ENCODE measurements at regions not wholly inside any gene's neighbourhood (a gene's known extent, or its start where the extent isn't known, plus 50 kb on each side); places are given as distances from the start of the nearest gene placed in this dataset.
"Not testable (repeated sequence)": the region's sequence is repeated elsewhere in the genome, so short reads cannot be mapped to it uniquely, and the experiment has no call there.

DNA sequence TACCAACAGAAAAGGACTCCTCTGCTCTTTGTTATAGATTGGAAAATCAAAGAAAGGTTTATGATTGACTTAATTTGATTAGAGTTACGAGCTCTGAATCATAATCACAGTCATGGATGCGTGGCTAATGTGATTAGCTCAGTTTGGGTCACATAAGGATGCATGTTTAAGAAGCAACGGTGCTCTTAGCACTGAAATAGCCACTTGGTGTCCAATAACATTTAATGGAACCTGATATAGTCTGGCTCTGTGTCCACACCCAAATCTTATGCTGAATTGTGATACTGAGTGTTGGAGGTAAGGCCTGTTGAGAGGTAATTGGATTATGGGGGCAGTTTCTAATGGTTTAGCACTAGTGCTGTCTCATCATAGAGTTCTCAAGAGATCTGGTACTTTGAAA is 501.6 kb downstream of the SLC6A15 start:
- DNase-seq (ENCODE audit: low read depth) = no peak
- no peak overlapping the region for H3K4me3 ChIP-seq (replicated peaks; ENCODE audit: low read depth, low read length)
- TF ChIP-seq, protein P1, sequence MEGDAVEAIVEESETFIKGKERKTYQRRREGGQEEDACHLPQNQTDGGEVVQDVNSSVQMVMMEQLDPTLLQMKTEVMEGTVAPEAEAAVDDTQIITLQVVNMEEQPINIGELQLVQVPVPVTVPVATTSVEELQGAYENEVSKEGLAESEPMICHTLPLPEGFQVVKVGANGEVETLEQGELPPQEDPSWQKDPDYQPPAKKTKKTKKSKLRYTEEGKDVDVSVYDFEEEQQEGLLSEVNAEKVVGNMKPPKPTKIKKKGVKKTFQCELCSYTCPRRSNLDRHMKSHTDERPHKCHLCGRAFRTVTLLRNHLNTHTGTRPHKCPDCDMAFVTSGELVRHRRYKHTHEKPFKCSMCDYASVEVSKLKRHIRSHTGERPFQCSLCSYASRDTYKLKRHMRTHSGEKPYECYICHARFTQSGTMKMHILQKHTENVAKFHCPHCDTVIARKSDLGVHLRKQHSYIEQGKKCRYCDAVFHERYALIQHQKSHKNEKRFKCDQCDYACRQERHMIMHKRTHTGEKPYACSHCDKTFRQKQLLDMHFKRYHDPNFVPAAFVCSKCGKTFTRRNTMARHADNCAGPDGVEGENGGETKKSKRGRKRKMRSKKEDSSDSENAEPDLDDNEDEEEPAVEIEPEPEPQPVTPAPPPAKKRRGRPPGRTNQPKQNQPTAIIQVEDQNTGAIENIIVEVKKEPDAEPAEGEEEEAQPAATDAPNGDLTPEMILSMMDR (IDR thresholded peaks at IDR 0.05; ENCODE audit: low read length, missing control alignments) = no peak

DNA sequence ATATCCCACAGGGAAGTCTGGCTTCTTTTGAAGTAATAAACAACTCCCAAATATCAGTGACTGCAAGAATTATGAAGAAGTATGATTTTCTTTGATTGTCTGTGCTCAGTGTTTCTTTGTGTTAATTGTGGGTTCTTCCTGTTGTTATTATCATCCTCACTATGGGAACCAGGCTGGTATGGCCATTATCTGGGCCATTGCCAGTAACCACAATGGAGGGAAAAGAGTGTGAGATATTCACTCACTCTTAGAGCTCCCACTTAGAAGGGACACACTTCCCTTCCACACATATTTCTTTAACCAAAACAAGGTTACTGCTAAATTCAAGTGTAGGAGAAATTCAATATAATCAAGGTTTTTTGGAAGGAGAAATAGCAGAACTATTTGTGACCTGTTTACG is 503.7 kb downstream of the SLC6A15 start:
- no peak overlapping the region for H3K4me3 ChIP-seq (replicated peaks; ENCODE audit: low read depth, low read length)
- TF ChIP-seq, protein P1 (IDR thresholded peaks at IDR 0.05; ENCODE audit: low read length, missing control alignments) = no peak
- no peak for DNase-seq (ENCODE audit: low read depth)

DNA sequence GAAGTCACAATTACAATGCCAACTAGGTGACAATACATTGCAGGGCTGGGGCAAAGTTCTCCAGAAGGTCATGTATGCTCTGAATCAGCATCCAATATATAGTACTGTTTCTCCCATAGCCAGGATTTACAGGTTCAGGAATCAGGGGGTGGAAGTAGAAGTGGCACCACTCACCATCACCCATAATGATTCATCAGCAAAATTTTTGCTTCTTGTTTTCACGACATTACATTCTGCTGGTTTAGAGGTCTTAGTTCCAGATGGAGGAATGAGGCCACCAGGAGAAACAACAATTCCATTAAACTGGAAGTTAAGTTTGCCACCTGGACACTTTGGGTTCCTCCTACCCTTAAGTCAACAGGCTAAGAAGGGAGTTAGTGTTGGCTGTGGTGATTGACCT is 505.9 kb downstream of the SLC6A15 start:
- not testable (repeated sequence) for H3K4me3 ChIP-seq (replicated peaks; ENCODE audit: low read depth, low read length); DNase-seq (ENCODE audit: low read depth)

DNA sequence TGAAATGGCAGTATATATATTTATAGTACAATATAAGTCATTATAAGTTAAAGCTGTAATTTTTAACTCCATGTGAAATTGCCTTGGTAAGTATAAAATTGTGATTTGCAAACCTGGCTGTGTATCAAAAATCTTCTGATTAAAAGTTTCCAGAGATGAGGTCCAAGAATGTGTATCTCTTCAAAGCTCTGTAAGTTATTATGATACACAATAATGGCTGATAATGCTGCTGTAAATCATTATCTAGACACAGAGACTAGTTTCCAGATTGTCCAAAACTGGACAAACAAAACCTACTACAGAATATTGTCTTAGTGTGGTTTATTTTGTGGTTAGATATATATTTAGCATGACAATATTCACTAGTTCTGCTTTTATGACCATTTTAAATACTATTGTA is 514.8 kb downstream of the SLC6A15 start:
- TF ChIP-seq, protein P1 (IDR thresholded peaks at IDR 0.05; ENCODE audit: low read length, missing control alignments) = no peak
- DNase-seq (ENCODE audit: low read depth) = no peak

DNA sequence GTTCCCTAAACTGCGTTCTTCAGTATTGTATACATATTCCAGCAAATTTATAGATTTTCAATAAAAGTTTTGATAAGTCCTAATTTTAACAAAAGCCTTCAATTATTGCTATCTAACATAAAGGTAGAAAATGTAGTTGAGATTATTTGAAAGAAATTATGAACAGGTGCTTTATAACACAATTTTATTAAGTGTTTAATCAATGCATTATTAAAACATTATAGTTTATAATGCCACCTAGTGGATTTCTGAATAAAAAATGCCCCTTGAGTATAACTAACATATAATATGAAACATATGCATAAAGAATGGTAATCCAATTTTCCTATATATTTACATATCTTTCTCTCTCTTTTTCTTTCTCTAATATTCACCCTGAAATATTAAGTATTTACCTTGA is 515.3 kb downstream of the SLC6A15 start:
- peak; percentile 10 for DNase-seq (ENCODE audit: low read depth)
- TF ChIP-seq, protein P1 (IDR thresholded peaks at IDR 0.05; ENCODE audit: low read length, missing control alignments) = no peak
- H3K4me3 ChIP-seq (replicated peaks; ENCODE audit: low read depth, low read length) = no peak overlapping the region

More for the DNA sequence above, 514.8 kb downstream of the SLC6A15 start:
- H3K4me3 ChIP-seq (replicated peaks; ENCODE audit: low read depth, low read length) = no peak overlapping the region

DNA sequence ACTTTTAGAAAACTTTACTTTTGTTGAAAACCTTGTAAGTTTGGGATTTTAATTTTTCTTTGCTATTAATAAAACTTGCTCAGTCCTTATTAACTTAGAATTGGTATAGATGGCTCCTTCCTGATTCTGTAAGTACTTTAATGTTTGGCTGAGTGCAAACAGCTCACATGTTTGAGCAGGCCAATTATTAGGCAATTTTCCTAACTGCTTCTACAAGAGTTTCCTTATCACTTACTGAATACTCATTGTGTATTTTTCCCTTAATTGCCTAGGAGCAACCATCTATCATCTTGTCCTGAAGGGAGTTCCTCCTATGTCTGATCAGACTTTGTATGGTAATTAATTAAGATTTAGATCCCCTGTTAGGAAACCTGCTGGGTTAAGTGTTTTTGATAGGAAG is 521.4 kb downstream of the SLC6A15 start:
- DNase-seq (ENCODE audit: low read depth); H3K4me3 ChIP-seq (replicated peaks; ENCODE audit: low read depth, low read length): not testable (repeated sequence)

DNA sequence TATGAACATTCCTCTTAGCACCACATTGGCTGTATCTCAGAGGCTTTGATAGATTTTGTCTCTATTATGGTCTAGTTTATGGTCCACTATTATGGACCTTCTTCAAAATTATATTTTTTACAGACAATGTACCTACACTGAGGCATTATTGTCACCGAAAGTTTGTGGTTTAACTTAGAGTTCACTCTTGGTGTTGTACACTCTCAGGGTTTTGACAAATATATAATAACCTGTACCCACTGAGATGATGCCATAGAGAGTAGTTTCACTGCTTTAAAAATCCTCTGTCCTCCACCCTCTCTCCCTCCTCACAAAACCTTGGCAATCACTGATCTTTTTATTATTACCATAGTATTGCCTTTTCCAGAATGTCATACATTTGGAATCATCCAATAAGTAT is 528.2 kb downstream of the SLC6A15 start:
- TF ChIP-seq, protein P1 (IDR thresholded peaks at IDR 0.05; ENCODE audit: low read length, missing control alignments) = no peak
- H3K4me3 ChIP-seq (replicated peaks; ENCODE audit: low read depth, low read length) = no peak overlapping the region
- DNase-seq (ENCODE audit: low read depth) = no peak

DNA sequence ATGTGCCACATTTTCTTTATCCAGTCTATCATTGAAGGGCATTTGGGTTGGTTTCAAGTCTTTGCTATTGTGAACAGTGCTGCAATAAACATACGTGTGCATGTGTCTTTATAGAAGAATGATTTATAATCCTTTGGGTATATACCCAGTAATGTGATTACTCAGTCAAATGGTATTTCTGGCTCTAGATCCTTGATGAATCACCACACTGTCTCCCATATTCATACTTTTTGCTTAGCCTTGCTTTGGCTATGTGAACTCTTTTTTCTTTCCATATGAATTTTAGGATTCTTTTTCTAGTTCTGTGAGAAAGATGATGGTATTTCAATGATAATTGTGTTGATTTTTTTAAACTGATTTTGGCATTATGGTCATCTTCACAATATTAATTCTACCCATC is 530.1 kb downstream of the SLC6A15 start:
- DNase-seq (ENCODE audit: low read depth) = peak; percentile 61
- not testable (repeated sequence) for H3K4me3 ChIP-seq (replicated peaks; ENCODE audit: low read depth, low read length)

DNA sequence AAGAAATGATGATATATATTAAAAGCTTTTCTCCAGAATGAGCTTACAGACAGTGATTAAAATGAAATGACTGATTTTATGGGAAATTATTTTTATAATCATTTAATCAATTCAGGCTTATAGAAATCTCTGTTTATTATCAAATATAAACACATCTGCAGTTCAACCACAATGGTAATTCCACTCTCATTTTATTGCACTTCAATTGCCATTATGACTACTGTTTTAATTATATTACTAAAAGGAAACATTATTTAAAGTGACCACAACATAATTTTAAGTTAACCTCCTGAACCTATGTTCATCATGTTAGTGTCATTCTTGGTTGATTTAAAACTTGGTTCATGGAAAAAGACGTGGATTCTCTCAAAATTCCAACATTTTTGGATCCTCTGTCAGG is 536.3 kb downstream of the SLC6A15 start:
- H3K4me3 ChIP-seq (replicated peaks; ENCODE audit: low read depth, low read length) = no peak overlapping the region
- TF ChIP-seq, protein P1 (IDR thresholded peaks at IDR 0.05; ENCODE audit: low read length, missing control alignments) = no peak
- no peak for DNase-seq (ENCODE audit: low read depth)
